Endothelial cell of umbilical vein (primary cell): ENCODE measurements at regions not wholly inside any gene's neighbourhood (a gene's known extent, or its start where the extent isn't known, plus 50 kb on each side); places are given as distances from the start of the nearest gene placed in this dataset.

Source experiments
- BruUV-seq: library from RNA; stranded (reverse); fragments of 400-500 nt; replicated peaks from 2 replicates; lab custom pipeline; 2021; lab: Mats Ljungman, UMichigan
- CTCF ChIA-PET: fragments of 300-600, 350-600 bp; sonication (Branson Sonifier 250); formaldehyde crosslinking; loops from one replicate; lab custom pipeline; 2021; ENCODE audit warnings: antibody characterized with exemption, inconsistent platforms; lab: Charles Lee
- POLR2A ChIA-PET: fragments of 300-600, 350-600 bp; sonication (Branson Sonifier 250); formaldehyde crosslinking; loops from one replicate; lab custom pipeline; 2021; ENCODE audit warnings: antibody characterized with exemption, inconsistent platforms; lab: Charles Lee
- DNase-seq: peaks from one replicate; pipeline ENCODE4 v3.0.0-alpha.2; 2011; ENCODE audit warnings: low read depth, low spot score
- FAIRE-seq: peaks from 2 replicates; lab custom pipeline; 2011; peaks lifted over from hg19 to GRCh38; lab: Jason Lieb, UNC
- H2AFZ ChIP-seq: 2 replicates; pipeline ENCODE4 v1.6.0; 2012; ENCODE audit warnings: low read depth, low read length, control low read depth, inconsistent platforms
- H3K27ac ChIP-seq: 2 replicates; pipeline ENCODE4 v1.5.1; 2011; ENCODE audit warnings: low read depth, mild to moderate bottlenecking, control low read depth, low read length, moderate library complexity; ENCODE audit not compliant: insufficient read depth
- H3K27me3 ChIP-seq, 2 experiments: 2 replicates each; pipeline versions ENCODE4 v1.6.0 to v1.6.1; 2011; ENCODE audit warnings: low read length in 2 of 2, mixed read lengths in 1 of 2; ENCODE audit not compliant: control insufficient read depth in 2 of 2, insufficient read depth in 2 of 2
- H3K36me3 ChIP-seq, 2 experiments: 2 replicates in 1 of 2; 3 replicates in 1 of 2; pipeline ENCODE4 v1.5.1; 2011; ENCODE audit warnings: low read length in 2 of 2, mild to moderate bottlenecking in 1 of 2, moderate library complexity in 1 of 2; ENCODE audit not compliant: control insufficient read depth in 2 of 2, insufficient read depth in 2 of 2; ENCODE audit errors: extremely low read depth in 1 of 2
- H3K4me1 ChIP-seq: 3 replicates; pipeline ENCODE4 v1.5.1; 2011; ENCODE audit warnings: mild to moderate bottlenecking, low read length; ENCODE audit not compliant: control insufficient read depth, insufficient read depth; ENCODE audit errors: extremely low read depth
- H3K4me2 ChIP-seq: 2 replicates; pipeline ENCODE4 v1.6.1; 2011; ENCODE audit warnings: low read length, control low read depth, mixed read lengths; ENCODE audit not compliant: insufficient read depth
- H3K4me3 ChIP-seq, 3 experiments: fragments of 200-600 bp in 1 of 3; sonication (generic), shearing (Covaris generic) in 1 of 3; replicated peaks in 1 of 3; 2 replicates each; pipeline ENCODE4 v1.5.1; 2011 to 2016; ENCODE audit warnings: control low read depth in 3 of 3, low read length in 3 of 3, mild to moderate bottlenecking in 2 of 3, inconsistent platforms in 1 of 3, low read depth in 1 of 3, moderate library complexity in 1 of 3; ENCODE audit not compliant: insufficient read depth in 1 of 3
- H3K79me2 ChIP-seq: 2 replicates; pipeline ENCODE4 v1.6.0; 2012; ENCODE audit warnings: low read length, inconsistent platforms; ENCODE audit not compliant: control insufficient read depth, insufficient read depth
- H3K9ac ChIP-seq: replicated peaks from 2 replicates; pipeline ENCODE3; 2011; ENCODE audit warnings: low read length, control low read depth; ENCODE audit not compliant: insufficient read depth; ENCODE audit errors: extremely low read depth
- H3K9me1 ChIP-seq: replicated peaks from 3 replicates; pipeline ENCODE4 v1.6.0; 2011; ENCODE audit warnings: mild to moderate bottlenecking, low read length; ENCODE audit not compliant: control insufficient read depth, insufficient read depth; ENCODE audit errors: extremely low read depth
- H3K9me3 ChIP-seq: replicated peaks from 2 replicates; pipeline ENCODE4 v1.5.1; 2012; ENCODE audit warnings: low read length, inconsistent platforms; ENCODE audit not compliant: control insufficient read depth, insufficient read depth
- H4K20me1 ChIP-seq: replicated peaks from 2 replicates; pipeline ENCODE3; 2011; ENCODE audit warnings: mild to moderate bottlenecking, low read length; ENCODE audit not compliant: control insufficient read depth, insufficient read depth; ENCODE audit errors: extremely low read depth
- EZH2 ChIP-seq: IDR thresholded peaks from 2 replicates; pipeline ENCODE4 v1.6.1; 2012; ENCODE audit warnings: borderline replicate concordance, low read depth, mild to moderate bottlenecking, moderate library complexity, low read length, inconsistent platforms; ENCODE audit not compliant: severe bottlenecking
- FOS ChIP-seq: IDR thresholded peaks from 2 replicates; pipeline ENCODE4 v1.6.1; 2011; ENCODE audit warnings: mild to moderate bottlenecking, low read length, moderate library complexity, borderline replicate concordance; ENCODE audit not compliant: insufficient read depth
- GATA2 ChIP-seq: IDR thresholded peaks from 2 replicates; pipeline ENCODE4 v1.7.0; 2011; ENCODE audit warnings: low read depth, mild to moderate bottlenecking, moderate library complexity, mixed read lengths, low read length; ENCODE audit not compliant: insufficient read length, insufficient read depth
- MYC ChIP-seq: IDR thresholded peaks from one replicate; pipeline ENCODE4 v1.6.1; 2011; ENCODE audit warnings: mild to moderate bottlenecking, low read depth, low read length
- POLR2AphosphoS5 ChIP-seq: IDR thresholded peaks from 2 replicates; pipeline ENCODE4 v1.6.1; 2012; ENCODE audit warnings: low read depth, mild to moderate bottlenecking, control low read depth, low read length, moderate library complexity; ENCODE audit not compliant: insufficient read depth
- dilution Hi-C: fragments of 300-500 bp; cut with MboI; formaldehyde crosslinking; loops from one replicate; pipeline ENCODE4 v1.15.0; 2019; ENCODE audit warnings: low sequenced_read_pairs; ENCODE audit not compliant: extremely low pct_ligation_motif_present
- intact Hi-C: fragments of 100-400 bp; cut with micrococcal nuclease; formaldehyde crosslinking; loops from one replicate; pipeline ENCODE4 v1.10.0; 2022

DNA sequence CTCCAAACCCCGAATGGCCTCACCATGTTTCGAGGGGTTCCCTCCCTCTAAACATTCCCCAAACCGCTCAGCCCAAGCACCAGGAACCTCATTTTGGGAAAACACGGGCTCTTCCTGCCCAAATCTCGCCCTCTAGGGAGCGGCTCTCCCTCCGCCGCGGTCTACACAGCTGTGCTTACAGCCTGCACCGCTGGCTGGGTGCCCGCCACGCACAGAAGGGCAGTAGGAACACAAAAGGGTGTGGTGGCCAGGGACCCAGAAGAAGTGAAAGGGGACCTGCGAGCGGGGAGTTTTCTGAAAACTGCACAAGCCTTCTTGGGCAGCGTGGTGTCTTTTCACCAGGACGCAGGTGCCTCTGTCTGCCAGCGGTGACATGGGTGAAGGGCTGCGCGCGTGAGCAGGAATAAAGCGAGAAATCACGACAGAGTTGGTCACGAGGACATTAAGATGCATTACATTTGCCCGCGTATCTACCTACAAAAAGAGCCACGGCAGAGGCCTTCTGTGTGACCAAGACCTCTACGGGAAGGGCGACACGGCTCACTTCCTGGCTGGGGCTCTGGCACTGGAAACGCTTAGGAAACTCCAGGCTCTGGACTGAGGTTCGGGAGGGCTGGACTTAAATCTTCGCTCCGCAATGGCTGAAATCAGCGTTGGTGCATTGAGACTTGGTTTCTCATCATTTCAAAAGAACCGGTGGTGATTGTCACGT lies 171.7 kb downstream of the LSM5 start:
- H3K4me1 ChIP-seq = no peaks in the 10 kb centered on the region
- no peak for FAIRE-seq
- H3K9ac ChIP-seq = no peak overlapping the region
- DNase-seq = no peak
- H3K4me3 ChIP-seq = no peak overlapping the region
- no peaks in the 10 kb centered on the region for H3K9me3 ChIP-seq
- no peaks in the 10 kb centered on the region for H3K9me1 ChIP-seq
- no peak for TF ChIP-seq FOS
- no peaks in the 10 kb centered on the region for H3K36me3 ChIP-seq
- H3K4me2 ChIP-seq = no peak overlapping the region
- dilution Hi-C loops (no loop called here), intact Hi-C loops (no loop called here)
- CTCF ChIA-PET = no interaction called here
- H4K20me1 ChIP-seq = no peaks in the 10 kb centered on the region
- no TSS peak for BruUV-seq
- H3K79me2 ChIP-seq = no peaks in the 10 kb centered on the region
- H3K27ac ChIP-seq = no peak overlapping the region
- POLR2A ChIA-PET = no interaction called here
- no peak overlapping the region for H2AFZ ChIP-seq
- H3K27me3 ChIP-seq = peaks cover 12 to 13% of the 10 kb centered on the region in 2 experiments

DNA sequence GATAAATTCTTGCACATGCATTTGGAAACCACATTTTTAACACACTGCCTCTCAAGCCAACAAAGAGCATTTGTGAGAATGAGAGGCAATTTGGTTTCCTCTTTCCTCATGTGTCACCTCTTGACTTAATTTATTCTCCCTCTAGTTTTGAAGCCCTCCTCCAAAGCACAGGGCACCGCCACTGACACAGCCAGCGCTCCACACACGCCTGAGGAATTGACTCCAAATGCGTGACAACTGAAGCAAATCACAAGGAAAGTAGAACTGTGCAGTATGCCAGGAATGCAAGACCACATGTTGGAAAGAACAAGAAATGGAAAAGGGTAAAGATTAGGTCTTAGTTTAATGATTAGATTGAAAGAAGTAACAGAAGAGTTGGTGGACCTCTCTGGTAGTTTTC lies 173.3 kb downstream of the LSM5 start:
- ChIA-PET POLR2A (no interaction called here), CTCF (no interaction called here)
- H3K79me2 ChIP-seq = no peaks in the 10 kb centered on the region
- no peaks in the 10 kb centered on the region for H3K36me3 ChIP-seq
- no peak for TF ChIP-seq GATA2
- TF ChIP-seq MYC = no peak
- no peak for TF ChIP-seq EZH2
- no peak for TF ChIP-seq POLR2AphosphoS5
- H3K9ac ChIP-seq = no peak overlapping the region
- H3K4me3 ChIP-seq = no peak overlapping the region
- DNase-seq = no peak
- dilution Hi-C loops (no loop called here), intact Hi-C loops (no loop called here)
- no peaks in the 10 kb centered on the region for H3K9me1 ChIP-seq
- H3K27ac ChIP-seq = no peak overlapping the region
- BruUV-seq = no TSS peak
- H3K4me1 ChIP-seq = no peaks in the 10 kb centered on the region
- no peak overlapping the region for H2AFZ ChIP-seq
- FAIRE-seq = no peak
- no peak overlapping the region for H3K4me2 ChIP-seq
- no peaks in the 10 kb centered on the region for H4K20me1 ChIP-seq
- H3K9me3 ChIP-seq = no peaks in the 10 kb centered on the region
- peaks cover 12 to 13% of the 10 kb centered on the region in 2 experiments for H3K27me3 ChIP-seq
